CD14-positive monocyte (primary cell): ENCODE measurements at regions not wholly inside any gene's neighbourhood (a gene's known extent, or its start where the extent isn't known, plus 50 kb on each side); places are given as distances from the start of the nearest gene placed in this dataset.

Experiments
- DNase-seq, 3 donors: peaks; one replicate each; pipeline ENCODE4 v3.0.0-alpha.2; 2011 to 2022
- H2AFZ ChIP-seq: 2 replicates; pipeline ENCODE4 v1.6.0; 2012; ENCODE audit warnings: mild to moderate bottlenecking, low read depth, low read length, inconsistent platforms; ENCODE audit not compliant: insufficient read depth, poor library complexity, severe bottlenecking
- H3K27ac ChIP-seq, 2 donors: 1 replicate in 1 of 2; 2 replicates in 1 of 2; pipeline ENCODE4 v1.5.1; 2012 to 2013; ENCODE audit warnings: low read length in 2 of 2, control low read depth in 1 of 2, inconsistent platforms in 1 of 2, low read depth in 1 of 2, mild to moderate bottlenecking in 1 of 2
- H3K27me3 ChIP-seq, 2 donors: one replicate each; pipeline versions ENCODE4 v1.6.0 to v1.6.1; 2011 to 2013; ENCODE audit warnings: low read length in 2 of 2; ENCODE audit not compliant: control insufficient read depth in 2 of 2, insufficient read depth in 2 of 2
- H3K36me3 ChIP-seq, 2 donors: replicated peaks in 1 of 2; 1 replicate in 1 of 2; 2 replicates in 1 of 2; pipeline versions ENCODE4 v1.5.1 to v1.6.1; 2012 to 2013; ENCODE audit warnings: low read length in 2 of 2, control low read depth in 1 of 2, inconsistent platforms in 1 of 2, mild to moderate bottlenecking in 1 of 2; ENCODE audit not compliant: insufficient read depth in 2 of 2, control insufficient read depth in 1 of 2
- H3K4me1 ChIP-seq, 2 donors: 1 replicate in 1 of 2; 2 replicates in 1 of 2; pipeline versions ENCODE4 v1.5.1 to v1.6.1; 2012 to 2013; ENCODE audit warnings: low read length in 2 of 2, control low read depth in 1 of 2, inconsistent platforms in 1 of 2, mild to moderate bottlenecking in 1 of 2, moderate library complexity in 1 of 2; ENCODE audit not compliant: insufficient read depth in 2 of 2, control insufficient read depth in 1 of 2
- H3K4me2 ChIP-seq: replicated peaks from 2 replicates; pipeline ENCODE3; 2012; ENCODE audit warnings: low read length, moderate library complexity, mild to moderate bottlenecking; ENCODE audit not compliant: poor library complexity, severe bottlenecking; ENCODE audit errors: extremely low read depth
- H3K4me3 ChIP-seq, 3 experiments: fragments of 200-600 bp in 1 of 3; sonication (generic) in 1 of 3; replicated peaks in 1 of 3; 1 replicate in 2 of 3; 2 replicates in 1 of 3; pipeline ENCODE4 v1.5.1; 2011 to 2013; ENCODE audit warnings: low read length in 3 of 3, mild to moderate bottlenecking in 3 of 3, control low read depth in 2 of 3, low read depth in 2 of 3, inconsistent platforms in 1 of 3, moderate library complexity in 1 of 3
- H3K79me2 ChIP-seq: 2 replicates; pipeline ENCODE4 v1.6.0; 2012; ENCODE audit warnings: mild to moderate bottlenecking, control low read depth, inconsistent platforms, low read length, moderate library complexity; ENCODE audit not compliant: insufficient read depth
- H3K9ac ChIP-seq: 2 replicates; pipeline ENCODE4 v1.6.0; 2017; ENCODE audit warnings: low read length, mild to moderate bottlenecking; ENCODE audit not compliant: insufficient read depth, poor library complexity, severe bottlenecking
- H3K9me3 ChIP-seq, 2 donors: replicated peaks in 1 of 2; 1 replicate in 1 of 2; 2 replicates in 1 of 2; pipeline versions ENCODE4 v1.5.1 to v1.6.1; 2012 to 2013; ENCODE audit warnings: low read length in 2 of 2, control low read depth in 1 of 2; ENCODE audit not compliant: control insufficient read depth in 1 of 2, insufficient read depth in 1 of 2
- H4K20me1 ChIP-seq: 2 replicates; pipeline ENCODE4 v1.6.0; 2012; ENCODE audit warnings: mild to moderate bottlenecking, low read length, control low read depth, moderate library complexity; ENCODE audit not compliant: insufficient read depth
- H3K27ac Mint-ChIP-seq, 7 donors: one replicate each; pipeline ENCODE4 v1.8.0; 2020; ENCODE audit warnings: mild to moderate bottlenecking in 7 of 7, mixed read lengths in 7 of 7, moderate library complexity in 6 of 7, inconsistent platforms in 2 of 7
- H3K27me3 Mint-ChIP-seq, 3 donors: one replicate each; pipeline ENCODE4 v1.8.0; 2021 to 2022; ENCODE audit warnings: low read depth in 3 of 3, mild to moderate bottlenecking in 3 of 3, mixed read lengths in 3 of 3, moderate library complexity in 3 of 3, inconsistent platforms in 1 of 3
- H3K36me3 Mint-ChIP-seq, 2 donors: one replicate each; pipeline ENCODE4 v1.8.0; 2020; ENCODE audit warnings: mixed read lengths in 2 of 2, inconsistent platforms in 1 of 2, mild to moderate bottlenecking in 1 of 2
- H3K4me1 Mint-ChIP-seq: one replicate; pipeline ENCODE4 v1.8.0; 2020; ENCODE audit warnings: mild to moderate bottlenecking, mixed read lengths
- H3K4me3 Mint-ChIP-seq, 2 donors: one replicate each; pipeline ENCODE4 v1.8.0; 2020; ENCODE audit warnings: mild to moderate bottlenecking in 2 of 2, mixed read lengths in 2 of 2, moderate library complexity in 1 of 2
- H3K9me3 Mint-ChIP-seq, 7 donors: one replicate each; pipeline ENCODE4 v1.8.0; 2020 to 2022; ENCODE audit warnings: mixed read lengths in 7 of 7, mild to moderate bottlenecking in 6 of 7, moderate library complexity in 6 of 7, inconsistent platforms in 2 of 7
- CTCF ChIP-seq: fragments of 200-600 bp; IDR thresholded peaks from one replicate; pipeline ENCODE4 v1.8.0; 2022; ENCODE audit warnings: antibody characterized with exemption, mild to moderate bottlenecking
- WGBS: methylation state at CpG from one replicate; pipeline ENCODE4 v1.1.5; 2013; ENCODE audit warnings: missing lambda C conversion rate; ENCODE audit not compliant: insufficient coverage; 5-methylcytosine and 5-hydroxymethylcytosine counted together
- intact Hi-C, 2 donors: fragments of 100-400 bp; cut with micrococcal nuclease; formaldehyde crosslinking; loops; one replicate each; pipeline versions ENCODE4 v1.15.0 to v1.15.1; 2023

DNA sequence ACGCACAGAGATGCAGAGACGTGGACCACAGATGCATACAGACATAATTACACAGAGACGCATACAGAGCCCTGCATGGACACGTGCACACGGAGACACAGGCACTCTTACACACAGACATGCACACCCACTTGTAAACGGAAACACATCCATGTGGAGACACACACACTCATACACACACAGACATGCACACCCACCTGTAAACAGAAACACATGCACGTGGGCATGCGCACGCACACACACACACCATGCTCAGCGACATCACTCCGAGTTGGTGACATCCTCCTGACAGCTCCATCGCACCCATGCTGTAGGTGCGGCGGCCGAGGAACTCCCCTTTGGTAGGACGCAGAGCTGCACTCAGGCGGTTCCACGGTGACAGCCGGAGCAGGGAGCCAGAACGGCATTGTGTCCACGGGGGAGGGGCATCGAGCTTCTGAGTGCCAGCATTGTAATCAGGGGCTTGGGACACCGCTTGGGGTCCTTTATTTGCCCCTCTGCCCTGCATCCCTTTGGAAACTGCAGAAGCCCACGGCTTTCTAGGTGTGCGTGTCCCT, 233.5 kb downstream of the RBFOX3 start:
- no peak overlapping the region for H3K27ac ChIP-seq
- H2AFZ ChIP-seq: no peak overlapping the region
- H3K79me2 ChIP-seq: no peaks in the 10 kb centered on the region
- no peaks in the 10 kb centered on the region for H4K20me1 ChIP-seq
- H3K4me1 ChIP-seq: no peaks in the 10 kb centered on the region
- no peak for TF ChIP-seq CTCF
- H3K9ac ChIP-seq: no peak overlapping the region
- no peaks in the 10 kb centered on the region for H3K27me3 ChIP-seq
- Mint-ChIP-seq H3K27me3 (peaks cover 10 to 21% (median 11%) of the 10 kb centered on the region in 3 donors), H3K9me3 (peaks cover 0 to 2% (median 0%) of the 10 kb centered on the region in 7 donors), H3K36me3 (no peaks in the 10 kb centered on the region), H3K4me1 (no peaks in the 10 kb centered on the region), H3K27ac (no peak overlapping the region), H3K4me3 (no peak overlapping the region)
- no peaks in the 10 kb centered on the region for H3K9me3 ChIP-seq
- H3K36me3 ChIP-seq: no peaks in the 10 kb centered on the region
- WGBS: 74% methylated on average over 25 of the region's 25 CpGs
- H3K4me2 ChIP-seq: no peak overlapping the region
- intact Hi-C loops: no loop called here
- DNase-seq: no peak
- no peak overlapping the region for H3K4me3 ChIP-seq

DNA sequence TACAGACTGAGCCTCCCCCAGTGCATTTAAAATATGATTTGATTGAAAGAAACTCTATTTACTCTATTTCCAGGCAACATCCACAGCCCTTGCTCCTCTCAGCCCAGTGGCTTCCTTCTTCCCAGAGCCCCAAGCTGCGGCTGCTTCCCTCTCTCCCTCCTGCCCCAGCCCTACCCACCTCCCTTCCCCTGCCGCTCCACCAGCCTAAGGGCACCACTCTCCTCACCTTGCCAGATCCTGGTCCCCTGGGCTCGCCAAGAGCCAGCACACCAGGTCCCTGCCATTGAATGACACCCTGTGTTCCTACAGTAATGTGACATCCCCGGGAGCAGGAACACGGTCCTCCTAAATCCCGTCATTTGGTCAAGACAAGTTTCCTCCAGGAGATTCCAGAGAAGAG, 236.0 kb downstream of the RBFOX3 start:
- Mint-ChIP-seq H3K27me3 (peaks cover 9 to 12% (median 10%) of the 10 kb centered on the region in 3 donors), H3K27ac (no peak overlapping the region), H3K9me3 (peaks cover 0 to 2% (median 0%) of the 10 kb centered on the region in 7 donors), H3K36me3 (no peaks in the 10 kb centered on the region), H3K4me1 (no peaks in the 10 kb centered on the region), H3K4me3 (no peak overlapping the region)
- H3K79me2 ChIP-seq: no peaks in the 10 kb centered on the region
- H3K4me1 ChIP-seq: no peaks in the 10 kb centered on the region
- no peak overlapping the region for H3K4me2 ChIP-seq
- no peak overlapping the region for H2AFZ ChIP-seq
- no peaks in the 10 kb centered on the region for H3K9me3 ChIP-seq
- no peaks in the 10 kb centered on the region for H3K27me3 ChIP-seq
- no peak overlapping the region for H3K9ac ChIP-seq
- H3K4me3 ChIP-seq: no peak overlapping the region
- intact Hi-C loops: no loop called here
- no peak overlapping the region for H3K27ac ChIP-seq
- DNase-seq: no peak
- H3K36me3 ChIP-seq: no peaks in the 10 kb centered on the region
- 32% methylated on average over 3 of the region's 6 CpGs for WGBS
- H4K20me1 ChIP-seq: no peaks in the 10 kb centered on the region
- no peak for TF ChIP-seq CTCF
